ENCODE measurements at regions not wholly inside any gene's neighbourhood (a gene's known extent, or its start where the extent isn't known, plus 50 kb on each side); places are given as distances from the start of the nearest gene placed in this dataset.
"Not testable (repeated sequence)": the region's sequence is repeated elsewhere in the genome, so short reads cannot be mapped to it uniquely, and the experiment has no call there.

DNA sequence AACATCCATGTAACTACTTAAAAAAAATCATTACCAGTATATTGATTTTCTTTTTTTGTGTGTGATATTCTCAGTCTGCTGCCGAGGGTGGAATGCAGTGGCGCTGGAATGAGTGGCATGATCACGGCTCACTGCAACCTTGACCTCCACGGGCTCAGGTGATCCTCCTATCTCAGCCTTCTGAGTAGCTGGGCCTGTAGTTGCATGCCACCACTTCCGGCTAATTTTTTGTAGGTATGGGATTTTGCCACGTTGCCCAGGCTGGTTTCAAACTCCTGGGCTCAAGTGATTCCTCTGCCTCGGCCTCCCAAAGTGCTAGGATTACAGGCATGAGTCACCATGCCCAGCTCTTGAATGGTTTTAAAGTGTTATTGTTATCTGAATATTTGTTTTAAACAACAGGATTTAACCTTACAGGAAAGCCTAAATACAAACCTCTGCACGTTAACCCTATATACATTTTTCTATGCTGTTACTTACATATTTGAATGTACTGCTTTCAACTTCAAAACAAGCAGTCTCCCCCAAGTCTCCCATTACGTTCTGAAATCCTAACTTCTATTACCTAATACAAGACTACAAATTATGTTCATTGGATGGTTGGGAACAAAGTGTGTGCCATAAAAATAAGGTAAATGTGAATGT is 61.7 kb downstream of the KPNA2 start:
- H3K27ac ChIP-seq (replicated peaks) = no peak overlapping the region
- no peaks in the 10 kb centered on the region for H3K27me3 ChIP-seq (ENCODE audit: insufficient read depth, poor library complexity, severe bottlenecking)
- TF ChIP-seq SPI1 (IDR thresholded peaks at IDR 0.05; ENCODE audit: borderline replicate concordance, low read depth) (no peak), GABPA (IDR thresholded peaks at IDR 0.05; ENCODE audit: low read depth) (no peak), POLR2AphosphoS5 (IDR thresholded peaks at IDR 0.05; ENCODE audit: low read depth) (no peak)
- TF ChIP-seq, protein P1, sequence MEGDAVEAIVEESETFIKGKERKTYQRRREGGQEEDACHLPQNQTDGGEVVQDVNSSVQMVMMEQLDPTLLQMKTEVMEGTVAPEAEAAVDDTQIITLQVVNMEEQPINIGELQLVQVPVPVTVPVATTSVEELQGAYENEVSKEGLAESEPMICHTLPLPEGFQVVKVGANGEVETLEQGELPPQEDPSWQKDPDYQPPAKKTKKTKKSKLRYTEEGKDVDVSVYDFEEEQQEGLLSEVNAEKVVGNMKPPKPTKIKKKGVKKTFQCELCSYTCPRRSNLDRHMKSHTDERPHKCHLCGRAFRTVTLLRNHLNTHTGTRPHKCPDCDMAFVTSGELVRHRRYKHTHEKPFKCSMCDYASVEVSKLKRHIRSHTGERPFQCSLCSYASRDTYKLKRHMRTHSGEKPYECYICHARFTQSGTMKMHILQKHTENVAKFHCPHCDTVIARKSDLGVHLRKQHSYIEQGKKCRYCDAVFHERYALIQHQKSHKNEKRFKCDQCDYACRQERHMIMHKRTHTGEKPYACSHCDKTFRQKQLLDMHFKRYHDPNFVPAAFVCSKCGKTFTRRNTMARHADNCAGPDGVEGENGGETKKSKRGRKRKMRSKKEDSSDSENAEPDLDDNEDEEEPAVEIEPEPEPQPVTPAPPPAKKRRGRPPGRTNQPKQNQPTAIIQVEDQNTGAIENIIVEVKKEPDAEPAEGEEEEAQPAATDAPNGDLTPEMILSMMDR (IDR thresholded peaks at IDR 0.05; ENCODE audit: insufficient read depth, low read length) = no peak
- TF ChIP-seq, protein P2, sequence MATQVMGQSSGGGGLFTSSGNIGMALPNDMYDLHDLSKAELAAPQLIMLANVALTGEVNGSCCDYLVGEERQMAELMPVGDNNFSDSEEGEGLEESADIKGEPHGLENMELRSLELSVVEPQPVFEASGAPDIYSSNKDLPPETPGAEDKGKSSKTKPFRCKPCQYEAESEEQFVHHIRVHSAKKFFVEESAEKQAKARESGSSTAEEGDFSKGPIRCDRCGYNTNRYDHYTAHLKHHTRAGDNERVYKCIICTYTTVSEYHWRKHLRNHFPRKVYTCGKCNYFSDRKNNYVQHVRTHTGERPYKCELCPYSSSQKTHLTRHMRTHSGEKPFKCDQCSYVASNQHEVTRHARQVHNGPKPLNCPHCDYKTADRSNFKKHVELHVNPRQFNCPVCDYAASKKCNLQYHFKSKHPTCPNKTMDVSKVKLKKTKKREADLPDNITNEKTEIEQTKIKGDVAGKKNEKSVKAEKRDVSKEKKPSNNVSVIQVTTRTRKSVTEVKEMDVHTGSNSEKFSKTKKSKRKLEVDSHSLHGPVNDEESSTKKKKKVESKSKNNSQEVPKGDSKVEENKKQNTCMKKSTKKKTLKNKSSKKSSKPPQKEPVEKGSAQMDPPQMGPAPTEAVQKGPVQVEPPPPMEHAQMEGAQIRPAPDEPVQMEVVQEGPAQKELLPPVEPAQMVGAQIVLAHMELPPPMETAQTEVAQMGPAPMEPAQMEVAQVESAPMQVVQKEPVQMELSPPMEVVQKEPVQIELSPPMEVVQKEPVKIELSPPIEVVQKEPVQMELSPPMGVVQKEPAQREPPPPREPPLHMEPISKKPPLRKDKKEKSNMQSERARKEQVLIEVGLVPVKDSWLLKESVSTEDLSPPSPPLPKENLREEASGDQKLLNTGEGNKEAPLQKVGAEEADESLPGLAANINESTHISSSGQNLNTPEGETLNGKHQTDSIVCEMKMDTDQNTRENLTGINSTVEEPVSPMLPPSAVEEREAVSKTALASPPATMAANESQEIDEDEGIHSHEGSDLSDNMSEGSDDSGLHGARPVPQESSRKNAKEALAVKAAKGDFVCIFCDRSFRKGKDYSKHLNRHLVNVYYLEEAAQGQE (IDR thresholded peaks at IDR 0.05; ENCODE audit: insufficient replicate concordance, low read depth) = no peak
- no peak overlapping the region for H3K4me3 ChIP-seq (replicated peaks; ENCODE audit: insufficient read depth, low read length)
- no peak for DNase-seq (ENCODE audit: low read depth in 1 of 2, low spot score in 1 of 2)

DNA sequence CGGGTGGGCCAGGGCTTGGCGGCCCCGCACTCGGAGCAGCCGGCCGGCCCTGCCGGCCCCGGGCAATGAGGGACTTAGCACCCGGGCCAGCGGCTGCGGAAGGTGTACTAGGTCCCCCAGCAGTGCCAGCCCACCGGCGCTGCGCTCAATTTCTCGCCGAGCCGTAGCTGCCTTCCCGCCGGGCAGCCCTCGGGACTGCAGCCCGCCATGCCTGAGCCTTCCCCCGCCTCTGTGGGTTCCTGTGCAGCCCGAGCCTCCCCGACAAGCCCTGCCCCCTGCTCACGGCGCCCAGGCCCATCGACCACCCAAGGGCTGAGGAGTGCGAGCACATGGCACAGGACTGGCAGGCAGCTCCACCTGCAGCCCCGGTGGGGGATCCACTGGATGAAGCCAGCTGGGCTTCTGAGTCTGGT is 63.8 kb downstream of the KPNA2 start:
- not testable (repeated sequence) for H3K27me3 ChIP-seq (ENCODE audit: insufficient read depth, poor library complexity, severe bottlenecking); H3K4me3 ChIP-seq (replicated peaks; ENCODE audit: insufficient read depth, low read length); DNase-seq (ENCODE audit: low read depth in 1 of 2, low spot score in 1 of 2); H3K27ac ChIP-seq (replicated peaks)

DNA sequence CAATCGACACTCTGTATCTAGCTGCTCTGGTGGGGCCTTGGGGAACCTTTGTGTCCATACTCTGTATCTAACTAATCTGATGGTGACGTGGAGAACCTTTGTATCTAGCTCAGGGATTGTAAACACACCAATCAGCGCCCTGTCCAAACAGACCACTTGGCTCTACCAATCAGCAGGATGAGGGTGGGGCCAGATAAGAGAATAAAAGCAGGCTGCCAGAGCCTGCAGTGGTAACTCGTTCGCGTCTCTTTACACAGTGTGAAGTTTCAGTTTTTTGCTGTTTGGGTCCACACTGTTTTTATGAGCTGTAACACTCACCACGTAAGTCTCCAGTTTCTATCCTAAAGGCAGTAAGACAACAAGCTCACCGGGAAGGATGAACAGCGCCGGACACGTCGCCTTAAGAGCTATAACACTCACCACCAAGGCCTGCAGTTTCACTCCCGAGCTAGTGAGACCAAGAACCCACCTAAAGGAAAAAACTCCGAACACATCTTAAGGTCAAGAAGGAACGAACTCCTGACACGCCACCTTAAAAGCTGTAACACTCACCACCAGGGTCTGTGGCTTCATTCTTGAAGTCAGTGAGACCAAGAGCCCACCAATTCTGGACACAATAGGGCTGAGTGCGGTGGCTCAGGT is 64.6 kb downstream of the KPNA2 start:
- Histone ChIP-seq H3K4me3 (replicated peaks; ENCODE audit: insufficient read depth, low read length) (no peak overlapping the region), H3K27me3 (ENCODE audit: insufficient read depth, poor library complexity, severe bottlenecking) (no peaks in the 10 kb centered on the region), H3K27ac (replicated peaks) (no peak overlapping the region)
- TF ChIP-seq, protein P2 (IDR thresholded peaks at IDR 0.05; ENCODE audit: insufficient replicate concordance, low read depth) = no peak
- TF ChIP-seq, protein P1 (IDR thresholded peaks at IDR 0.05; ENCODE audit: insufficient read depth, low read length) = no peak
- TF ChIP-seq SPI1 (IDR thresholded peaks at IDR 0.05; ENCODE audit: borderline replicate concordance, low read depth) = no peak
- no peak for DNase-seq (ENCODE audit: low read depth in 1 of 2, low spot score in 1 of 2)

DNA sequence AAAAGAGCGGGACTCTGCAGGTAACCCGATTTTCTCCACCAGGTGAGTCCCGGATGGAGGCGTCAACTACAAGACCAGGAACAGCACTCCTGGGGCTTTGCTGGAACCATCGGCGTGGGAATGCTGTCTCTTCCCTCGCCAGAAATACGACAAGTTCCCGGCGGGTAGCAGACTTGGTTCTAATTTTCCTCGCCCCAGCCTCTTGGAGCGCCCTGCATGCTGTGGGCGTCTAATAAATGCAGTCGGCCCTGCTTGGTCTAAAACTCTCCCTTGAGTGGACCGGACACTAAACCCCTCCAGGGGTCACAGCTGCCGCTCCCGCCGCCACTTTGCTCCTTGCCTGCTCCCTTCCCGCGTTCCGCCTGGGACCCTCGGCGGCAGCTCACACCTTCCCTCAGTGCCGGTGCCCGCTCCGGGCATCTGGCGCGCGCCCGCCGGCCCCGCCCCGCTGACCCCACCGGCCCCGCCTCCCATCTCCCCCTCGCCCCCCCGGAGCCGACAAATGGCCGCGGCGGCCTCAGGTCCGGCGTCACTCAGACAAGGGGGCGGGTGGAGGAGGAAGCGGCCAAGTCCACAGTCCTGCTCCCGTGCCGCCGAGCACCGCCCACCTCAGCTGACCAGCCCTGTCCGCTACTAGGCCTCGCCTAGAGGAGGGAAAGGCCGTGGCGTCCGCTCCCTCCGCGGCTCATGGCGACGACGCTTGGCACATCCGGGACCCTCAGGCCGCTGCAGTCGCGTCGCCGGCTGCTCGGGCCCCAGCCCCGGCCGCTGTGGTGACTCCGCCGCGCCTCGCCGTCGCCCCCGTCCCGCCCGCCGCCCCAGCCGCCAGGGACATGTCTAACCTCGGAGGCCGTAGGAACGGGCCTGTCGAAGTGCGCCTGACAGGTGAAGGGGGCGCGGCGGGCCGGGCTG is 65.8 kb downstream of the KPNA2 start:
- H3K4me3 ChIP-seq (replicated peaks; ENCODE audit: insufficient read depth, low read length) = peak overlapping the region; percentile 65
- no peak overlapping the region for H3K27ac ChIP-seq (replicated peaks)
- H3K27me3 ChIP-seq (ENCODE audit: insufficient read depth, poor library complexity, severe bottlenecking) = no peaks in the 10 kb centered on the region
- TF ChIP-seq, protein P2 (IDR thresholded peaks at IDR 0.05; ENCODE audit: insufficient replicate concordance, low read depth) = no peak
- TF ChIP-seq GABPA (IDR thresholded peaks at IDR 0.05; ENCODE audit: low read depth) (no peak), POLR2AphosphoS5 (IDR thresholded peaks at IDR 0.05; ENCODE audit: low read depth) (no peak), SPI1 (IDR thresholded peaks at IDR 0.05; ENCODE audit: borderline replicate concordance, low read depth) (no peak)
- TF ChIP-seq, protein P1 (IDR thresholded peaks at IDR 0.05; ENCODE audit: insufficient read depth, low read length) = no peak
- peak; percentile 61 to 64 for DNase-seq (ENCODE audit: low read depth in 1 of 2, low spot score in 1 of 2)

Data from HL-60 (cell line).